ENCODE measurements at regions not wholly inside any gene's neighbourhood (a gene's known extent, or its start where the extent isn't known, plus 50 kb on each side); places are given as distances from the start of the nearest gene placed in this dataset.

DNA sequence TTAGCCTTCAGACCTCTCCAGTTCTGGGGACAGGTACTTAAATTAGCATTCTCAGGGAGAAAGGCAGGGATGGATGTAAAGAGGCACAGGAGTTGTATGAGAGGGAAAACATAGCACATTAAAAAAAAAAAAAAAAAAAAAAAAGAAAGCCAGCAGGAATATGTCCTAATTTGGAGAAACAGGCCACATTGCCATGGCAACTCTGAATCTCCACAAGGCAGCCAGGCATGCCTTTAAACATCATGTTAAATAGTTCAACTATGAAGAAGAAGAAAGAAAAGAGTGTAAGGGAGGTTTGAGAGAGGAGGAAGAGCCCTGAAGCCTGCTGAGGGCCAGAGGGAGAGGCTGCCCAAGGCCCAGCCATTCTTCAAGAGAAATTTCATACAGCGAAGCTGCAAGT lies 145.8 kb downstream of the GRIN2B start:
- TF ChIP-seq, protein P1, sequence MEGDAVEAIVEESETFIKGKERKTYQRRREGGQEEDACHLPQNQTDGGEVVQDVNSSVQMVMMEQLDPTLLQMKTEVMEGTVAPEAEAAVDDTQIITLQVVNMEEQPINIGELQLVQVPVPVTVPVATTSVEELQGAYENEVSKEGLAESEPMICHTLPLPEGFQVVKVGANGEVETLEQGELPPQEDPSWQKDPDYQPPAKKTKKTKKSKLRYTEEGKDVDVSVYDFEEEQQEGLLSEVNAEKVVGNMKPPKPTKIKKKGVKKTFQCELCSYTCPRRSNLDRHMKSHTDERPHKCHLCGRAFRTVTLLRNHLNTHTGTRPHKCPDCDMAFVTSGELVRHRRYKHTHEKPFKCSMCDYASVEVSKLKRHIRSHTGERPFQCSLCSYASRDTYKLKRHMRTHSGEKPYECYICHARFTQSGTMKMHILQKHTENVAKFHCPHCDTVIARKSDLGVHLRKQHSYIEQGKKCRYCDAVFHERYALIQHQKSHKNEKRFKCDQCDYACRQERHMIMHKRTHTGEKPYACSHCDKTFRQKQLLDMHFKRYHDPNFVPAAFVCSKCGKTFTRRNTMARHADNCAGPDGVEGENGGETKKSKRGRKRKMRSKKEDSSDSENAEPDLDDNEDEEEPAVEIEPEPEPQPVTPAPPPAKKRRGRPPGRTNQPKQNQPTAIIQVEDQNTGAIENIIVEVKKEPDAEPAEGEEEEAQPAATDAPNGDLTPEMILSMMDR (IDR thresholded peaks at IDR 0.05; ENCODE audit: low read depth, low read length, poor library complexity, severe bottlenecking) = no peak
- no peak for TF ChIP-seq EZH2phosphoT487 (IDR thresholded peaks at IDR 0.05; ENCODE audit: borderline replicate concordance, low read length)
